Thyroid gland (tissue), 4 donors: ENCODE measurements at regions not wholly inside any gene's neighbourhood (a gene's known extent, or its start where the extent isn't known, plus 50 kb on each side); places are given as distances from the start of the nearest gene placed in this dataset.

ENCODE experiments used
- CTCF ChIP-seq, 6 experiments: fragments of 200-600 bp in 3 of 6; fragments of 450-650 bp in 3 of 6; sonication (generic) in 3 of 6; IDR thresholded peaks; one replicate each; pipeline ENCODE4 v1.5.1; 2016 to 2019; ENCODE audit warnings: antibody characterized with exemption in 6 of 6, mild to moderate bottlenecking in 2 of 6, inconsistent platforms in 1 of 6, moderate library complexity in 1 of 6
- POLR2A ChIP-seq, 2 donors: fragments of 450-650 bp; IDR thresholded peaks; one replicate each; pipeline ENCODE4 v1.6.1; 2017; ENCODE audit warnings: antibody characterized with exemption in 2 of 2, mild to moderate bottlenecking in 2 of 2, moderate library complexity in 1 of 2

GRCh38 chr4:140255467-140255866 lies 101.5 kb upstream of the MAML3 start:
- TF ChIP-seq POLR2A (IDR thresholded peaks at IDR 0.05): no peak
- no peak for TF ChIP-seq CTCF (IDR thresholded peaks at IDR 0.05)
